Mesenchymal stem cell (in vitro differentiated cells and primary cell): ENCODE measurements at regions not wholly inside any gene's neighbourhood (a gene's known extent, or its start where the extent isn't known, plus 50 kb on each side); places are given as distances from the start of the nearest gene placed in this dataset.
A peak's percentile ranks its signal among the peaks of the same experiment; 100 is the strongest.

ENCODE experiments used
- DNase-seq: peaks from one replicate; pipeline ENCODE4 v3.0.0-alpha.2; 2013
- H2AFZ ChIP-seq: one replicate; pipeline ENCODE4 v1.6.1; 2013; ENCODE audit warnings: low read depth, mild to moderate bottlenecking, control low read depth, inconsistent platforms, low read length, moderate library complexity
- H2AK5ac ChIP-seq: 2 replicates; pipeline ENCODE4 v1.6.1; 2013; ENCODE audit warnings: low read length, moderate library complexity, mild to moderate bottlenecking, inconsistent platforms; ENCODE audit not compliant: severe bottlenecking
- H2BK120ac ChIP-seq: one replicate; pipeline ENCODE4 v1.6.1; 2013; ENCODE audit warnings: low read depth, mild to moderate bottlenecking, inconsistent platforms, low read length, moderate library complexity
- H2BK12ac ChIP-seq, 2 experiments: one replicate each; pipeline ENCODE4 v1.6.1; 2013; ENCODE audit warnings: inconsistent platforms in 2 of 2, low read length in 2 of 2, mild to moderate bottlenecking in 2 of 2, moderate library complexity in 2 of 2, control low read depth in 1 of 2
- H2BK15ac ChIP-seq: one replicate; pipeline ENCODE4 v1.6.1; 2013; ENCODE audit warnings: mild to moderate bottlenecking, low read depth, inconsistent platforms; ENCODE audit not compliant: poor library complexity, severe bottlenecking
- H2BK5ac ChIP-seq: 2 replicates; pipeline ENCODE4 v1.6.1; 2013; ENCODE audit warnings: low read depth, mild to moderate bottlenecking, low read length, control low read depth, inconsistent platforms; ENCODE audit not compliant: poor library complexity, severe bottlenecking
- H3K14ac ChIP-seq, 2 experiments: one replicate each; pipeline ENCODE4 v1.6.1; 2013; ENCODE audit warnings: inconsistent platforms in 2 of 2, low read length in 2 of 2, control low read depth in 1 of 2, mild to moderate bottlenecking in 1 of 2, moderate library complexity in 1 of 2
- H3K18ac ChIP-seq, 2 experiments: one replicate each; pipeline ENCODE4 v1.6.1; 2013; ENCODE audit warnings: inconsistent platforms in 2 of 2, low read length in 2 of 2, control low read depth in 1 of 2, low read depth in 1 of 2, mild to moderate bottlenecking in 1 of 2
- H3K23ac ChIP-seq, 2 experiments: one replicate each; pipeline ENCODE4 v1.6.1; 2013; ENCODE audit warnings: inconsistent platforms in 2 of 2, low read length in 2 of 2, mild to moderate bottlenecking in 2 of 2, moderate library complexity in 2 of 2, control low read depth in 1 of 2
- H3K27ac ChIP-seq: 2 replicates; pipeline ENCODE4 v1.5.1; 2013; ENCODE audit warnings: mild to moderate bottlenecking, moderate library complexity, low read length, control low read depth, inconsistent platforms; ENCODE audit not compliant: poor library complexity, severe bottlenecking
- H3K27me3 ChIP-seq, 2 experiments: 2 replicates each; pipeline versions ENCODE4 v1.6.1 to v1.7.0; 2013; ENCODE audit warnings: low read length in 2 of 2, mild to moderate bottlenecking in 2 of 2, moderate library complexity in 2 of 2, control low read depth in 1 of 2, inconsistent platforms in 1 of 2; ENCODE audit not compliant: control insufficient read depth in 1 of 2, insufficient read depth in 1 of 2
- H3K36me3 ChIP-seq, 2 experiments: 2 replicates each; pipeline versions ENCODE4 v1.6.1 to v1.7.0; 2013; ENCODE audit warnings: low read length in 2 of 2, control low read depth in 1 of 2, inconsistent platforms in 1 of 2, low read depth in 1 of 2, mild to moderate bottlenecking in 1 of 2; ENCODE audit not compliant: insufficient read depth in 2 of 2, control insufficient read depth in 1 of 2
- H3K4ac ChIP-seq, 2 experiments: one replicate each; pipeline ENCODE4 v1.6.1; 2013; ENCODE audit warnings: inconsistent platforms in 2 of 2, low read length in 2 of 2, mild to moderate bottlenecking in 2 of 2, moderate library complexity in 2 of 2, control low read depth in 1 of 2, low read depth in 1 of 2
- H3K4me1 ChIP-seq: 2 replicates; pipeline ENCODE4 v1.6.1; 2013; ENCODE audit warnings: low read depth, low read length, control low read depth; ENCODE audit not compliant: control insufficient read depth, insufficient read depth
- H3K4me2 ChIP-seq: 2 replicates; pipeline ENCODE4 v1.6.1; 2013; ENCODE audit warnings: low read length, mild to moderate bottlenecking, inconsistent platforms; ENCODE audit not compliant: poor library complexity, severe bottlenecking
- H3K4me3 ChIP-seq, 2 experiments: 2 replicates each; pipeline versions ENCODE4 v1.5.1 to v1.7.0; 2013; ENCODE audit warnings: low read length in 2 of 2, mild to moderate bottlenecking in 2 of 2, control low read depth in 1 of 2, low read depth in 1 of 2; ENCODE audit not compliant: insufficient read depth in 1 of 2
- H3K79me1 ChIP-seq: replicated peaks from 2 replicates; pipeline ENCODE4 v1.6.1; 2013; ENCODE audit warnings: mild to moderate bottlenecking, control low read depth, low read length, inconsistent platforms; ENCODE audit not compliant: poor library complexity, severe bottlenecking
- H3K9ac ChIP-seq: 2 replicates; pipeline ENCODE4 v1.7.0; 2013; ENCODE audit warnings: mild to moderate bottlenecking, low read length, moderate library complexity
- H3K9me3 ChIP-seq: 2 replicates; pipeline ENCODE4 v1.7.0; 2013; ENCODE audit warnings: mild to moderate bottlenecking, low read length; ENCODE audit not compliant: control insufficient read depth
- H4K8ac ChIP-seq: one replicate; pipeline ENCODE4 v1.6.1; 2013; ENCODE audit warnings: inconsistent platforms, mild to moderate bottlenecking, low read length, moderate library complexity
- H4K91ac ChIP-seq: one replicate; pipeline ENCODE4 v1.6.1; 2013; ENCODE audit warnings: mild to moderate bottlenecking, low read length, inconsistent platforms
- WGBS: methylation state at CpG from one replicate; pipeline ENCODE4 v1.1.7; 2013; ENCODE audit warnings: mixed read lengths; 5-methylcytosine and 5-hydroxymethylcytosine counted together

DNA sequence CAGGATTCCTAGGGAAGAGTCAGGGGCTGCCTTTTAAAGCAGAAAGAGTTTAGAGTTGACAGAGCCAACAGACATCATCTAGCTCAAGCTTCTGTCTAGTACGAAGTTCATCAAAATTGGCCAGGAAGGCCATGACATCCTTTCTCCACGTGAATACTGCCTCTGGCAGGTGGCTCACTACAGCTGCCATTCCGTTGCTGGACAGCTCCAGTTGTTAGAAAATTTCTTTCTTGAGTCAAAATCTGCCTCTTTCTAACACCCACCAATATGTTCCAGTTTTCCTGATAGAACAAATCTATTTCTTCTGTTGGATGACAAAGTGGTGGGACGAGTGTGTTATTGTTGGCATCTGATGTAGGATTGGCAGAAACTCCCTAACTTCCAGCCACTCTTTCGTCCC is 154.9 kb downstream of the ADRA2A start:
- Histone ChIP-seq H3K14ac (no peak overlapping the region), H2BK12ac (no peak overlapping the region), H2BK15ac (no peak overlapping the region), H3K9me3 (peaks cover 5% of the 10 kb centered on the region), H2BK5ac (no peak overlapping the region), H3K4me1 (no peaks in the 10 kb centered on the region), H3K79me1 (no peaks in the 10 kb centered on the region), H3K27ac (no peak overlapping the region), H3K4ac (no peak overlapping the region), H3K4me2 (no peak overlapping the region), H2BK120ac (no peak overlapping the region), H3K36me3 (no peaks in the 10 kb centered on the region), H4K8ac (no peak overlapping the region), H3K9ac (no peak overlapping the region), H2AFZ (no peak overlapping the region), H3K23ac (no peak overlapping the region), H4K91ac (no peak overlapping the region), H3K4me3 (no peak overlapping the region), H3K18ac (no peak overlapping the region), H3K27me3 (peaks cover 0 to 31% of the 10 kb centered on the region in 2 experiments), H2AK5ac (no peak overlapping the region)
- WGBS, result 39% methylated on average over 5 of the region's 5 CpGs
- no peak for DNase-seq

- H3K4me3 ChIP-seq, result no peak overlapping the region
Measured at GRCh38 chr10:111233439-111233838, 156.6 kb downstream of the ADRA2A start.

DNA sequence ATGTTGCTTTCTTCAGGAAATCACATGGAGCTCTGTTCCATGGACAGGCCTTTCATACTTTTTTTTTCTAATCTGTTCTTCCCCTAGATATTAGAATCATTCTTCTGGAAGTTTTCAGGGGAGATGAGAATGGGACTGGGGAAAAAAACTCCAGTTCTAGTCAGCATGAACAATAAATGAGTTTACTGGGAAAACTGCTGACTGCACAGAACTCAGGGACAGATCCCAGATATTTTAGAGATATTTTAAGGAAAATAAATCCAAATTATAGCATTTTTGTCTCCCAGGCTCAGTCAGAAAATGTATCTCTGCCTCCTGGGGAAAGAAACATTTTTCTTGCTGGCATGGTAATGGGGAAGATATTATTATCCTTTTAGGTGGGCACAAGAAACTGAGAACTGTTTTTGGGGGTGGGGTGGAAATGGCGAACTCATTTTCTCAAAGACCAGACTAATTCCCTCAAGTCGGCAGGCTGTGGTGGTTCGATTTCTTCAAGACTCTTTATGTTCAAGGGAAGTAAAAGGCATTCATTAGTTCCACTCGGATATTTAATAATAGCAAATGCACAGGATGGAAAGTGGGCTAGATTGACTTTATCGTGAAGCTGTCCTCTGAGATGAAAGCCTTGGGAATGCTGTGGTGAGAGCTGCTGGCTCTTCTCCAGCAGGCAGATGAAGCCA is 157.5 kb downstream of the ADRA2A start:
- Histone ChIP-seq H3K79me1 (no peaks in the 10 kb centered on the region), H3K9ac (no peak overlapping the region), H2BK5ac (no peak overlapping the region), H3K23ac (no peak overlapping the region), H3K4me1 (no peaks in the 10 kb centered on the region), H3K36me3 (no peaks in the 10 kb centered on the region), H3K18ac (no peak overlapping the region), H2AK5ac (no peak overlapping the region), H3K4ac (no peak overlapping the region), H3K9me3 (no peaks in the 10 kb centered on the region), H2AFZ (no peak overlapping the region), H2BK120ac (no peak overlapping the region), H3K14ac (no peak overlapping the region), H3K27me3 (peaks cover 0 to 23% of the 10 kb centered on the region in 2 experiments), H4K8ac (no peak overlapping the region), H3K27ac (no peak overlapping the region), H4K91ac (no peak overlapping the region), H2BK12ac (no peak overlapping the region), H3K4me2 (no peak overlapping the region), H2BK15ac (no peak overlapping the region), H3K4me3 (no peak overlapping the region)
- DNase-seq, result no peak
- WGBS, result 91% methylated on average over 5 of the region's 5 CpGs

More at GRCh38 chr10:111233439-111233838, 156.6 kb downstream of the ADRA2A start:
- H3K27me3 ChIP-seq, result peaks cover 0 to 26% of the 10 kb centered on the region in 2 experiments
- H2BK120ac ChIP-seq, result no peak overlapping the region
- H3K4me2 ChIP-seq, result no peak overlapping the region
- H2BK12ac ChIP-seq, result no peak overlapping the region
- H3K4me1 ChIP-seq, result no peaks in the 10 kb centered on the region
- no peaks in the 10 kb centered on the region for H3K36me3 ChIP-seq
- H3K14ac ChIP-seq, result no peak overlapping the region
- H4K91ac ChIP-seq, result no peak overlapping the region
- H3K4ac ChIP-seq, result no peak overlapping the region
- peak; percentile 2 for DNase-seq
- no peak overlapping the region for H4K8ac ChIP-seq
- peaks cover 2% of the 10 kb centered on the region for H3K9me3 ChIP-seq
- no peak overlapping the region for H2BK5ac ChIP-seq
- no peak overlapping the region for H3K27ac ChIP-seq
- H2AK5ac ChIP-seq, result no peak overlapping the region
- no peak overlapping the region for H3K9ac ChIP-seq
- no peak overlapping the region for H2AFZ ChIP-seq
- H3K79me1 ChIP-seq, result no peaks in the 10 kb centered on the region
- H3K23ac ChIP-seq, result no peak overlapping the region
- no peak overlapping the region for H2BK15ac ChIP-seq
- no peak overlapping the region for H3K18ac ChIP-seq
- 28% methylated on average over 1 of the region's 1 CpG for WGBS

DNA sequence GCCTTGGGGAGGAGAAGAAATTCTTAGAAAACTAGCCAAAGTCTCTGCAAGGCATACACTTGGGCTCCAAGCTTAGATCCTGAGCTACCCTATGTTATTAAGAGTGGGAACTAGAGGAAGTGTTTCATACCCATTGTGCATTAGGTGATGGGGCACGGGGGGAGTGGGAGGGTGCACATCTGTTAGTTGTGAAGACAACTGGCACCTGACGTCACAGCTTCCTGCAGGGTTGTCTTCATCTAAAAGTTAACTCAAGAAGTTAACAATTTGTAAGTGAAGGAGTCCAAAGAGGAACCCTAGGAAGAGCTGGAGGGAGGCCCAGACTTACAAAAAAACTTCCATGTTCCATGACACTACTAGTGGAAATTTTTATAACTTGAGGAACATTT is 158.1 kb downstream of the ADRA2A start:
- no peak overlapping the region for H3K18ac ChIP-seq
- no peak overlapping the region for H2AFZ ChIP-seq
- H3K4me2 ChIP-seq, result no peak overlapping the region
- no peak overlapping the region for H2BK5ac ChIP-seq
- H3K27ac ChIP-seq, result no peak overlapping the region
- H3K36me3 ChIP-seq, result no peaks in the 10 kb centered on the region
- peaks cover 0 to 23% of the 10 kb centered on the region in 2 experiments for H3K27me3 ChIP-seq
- no peak for DNase-seq
- H4K8ac ChIP-seq, result no peak overlapping the region
- no peak overlapping the region for H3K4me3 ChIP-seq
- H4K91ac ChIP-seq, result no peak overlapping the region
- H2BK120ac ChIP-seq, result no peak overlapping the region
- no peaks in the 10 kb centered on the region for H3K9me3 ChIP-seq
- H3K14ac ChIP-seq, result no peak overlapping the region
- H3K23ac ChIP-seq, result no peak overlapping the region
- H3K79me1 ChIP-seq, result no peaks in the 10 kb centered on the region
- 68% methylated on average over 2 of the region's 2 CpGs for WGBS
- no peaks in the 10 kb centered on the region for H3K4me1 ChIP-seq
- H2AK5ac ChIP-seq, result no peak overlapping the region
- no peak overlapping the region for H3K9ac ChIP-seq
- no peak overlapping the region for H3K4ac ChIP-seq
- H2BK12ac ChIP-seq, result no peak overlapping the region
- H2BK15ac ChIP-seq, result no peak overlapping the region
